ENCODE measurements at regions not wholly inside any gene's neighbourhood (a gene's known extent, or its start where the extent isn't known, plus 50 kb on each side); places are given as distances from the start of the nearest gene placed in this dataset.

DNA sequence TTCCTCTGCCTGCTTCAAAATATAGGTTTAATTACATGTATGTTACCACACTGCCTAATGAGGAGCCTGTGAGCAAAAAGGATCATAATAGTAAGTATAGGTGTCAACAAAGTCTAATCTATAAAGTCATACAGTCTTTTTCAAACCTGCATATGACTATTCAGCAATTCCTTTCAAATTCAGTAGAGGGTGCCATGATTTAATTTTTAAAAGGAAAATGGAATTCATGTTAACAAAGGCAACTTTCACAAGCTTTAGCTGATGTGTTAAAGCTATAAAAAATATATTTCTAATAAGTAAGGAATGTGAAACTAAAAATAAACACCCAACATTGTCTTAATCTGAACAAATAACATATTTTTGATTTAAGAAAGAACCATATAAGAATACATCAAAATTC, 52.1 kb downstream of the MPP7 start:
- DNase-seq (ENCODE audit: low spot score), result peak; percentile 69

DNA sequence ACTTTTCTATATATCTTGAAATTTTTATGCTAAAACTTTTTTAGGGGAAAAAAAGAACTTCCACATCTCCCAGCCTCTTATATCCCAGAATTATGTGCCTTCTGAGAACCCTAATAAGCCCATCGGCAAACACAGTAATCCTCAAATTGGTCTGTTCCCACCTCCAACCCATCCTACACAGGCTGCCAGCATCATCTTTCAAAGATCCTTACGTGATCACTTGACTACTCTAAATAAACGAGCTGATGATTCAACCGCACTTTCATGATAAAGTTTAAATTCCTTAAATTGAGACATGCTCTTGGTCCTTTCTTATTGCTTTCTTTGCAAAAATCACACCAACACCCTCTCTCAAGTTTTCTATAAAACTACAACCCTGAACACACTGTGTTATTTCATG, 52.5 kb downstream of the MPP7 start:
- no peak for DNase-seq (ENCODE audit: low spot score)

DNA sequence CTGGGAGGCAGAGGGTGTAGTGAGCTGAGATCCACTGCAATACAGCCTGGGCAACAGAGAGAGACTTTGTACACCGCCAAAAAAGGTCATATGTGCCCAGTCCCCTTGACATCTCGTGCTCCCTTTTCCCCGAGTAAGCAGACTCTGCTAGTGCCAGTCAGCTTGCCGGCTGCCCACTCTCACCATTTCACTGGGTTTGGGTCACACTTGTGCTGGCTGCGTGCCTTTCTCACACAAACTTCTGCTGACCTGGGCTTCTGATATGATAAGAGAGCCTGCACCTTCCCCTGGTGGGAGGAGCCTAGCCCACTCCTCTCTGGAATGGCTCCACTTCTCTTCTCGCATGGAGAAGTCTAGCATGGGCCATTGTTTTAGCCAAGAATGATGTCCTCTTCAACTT, 53.4 kb downstream of the MPP7 start:
- no peak for DNase-seq (ENCODE audit: low spot score)

DNA sequence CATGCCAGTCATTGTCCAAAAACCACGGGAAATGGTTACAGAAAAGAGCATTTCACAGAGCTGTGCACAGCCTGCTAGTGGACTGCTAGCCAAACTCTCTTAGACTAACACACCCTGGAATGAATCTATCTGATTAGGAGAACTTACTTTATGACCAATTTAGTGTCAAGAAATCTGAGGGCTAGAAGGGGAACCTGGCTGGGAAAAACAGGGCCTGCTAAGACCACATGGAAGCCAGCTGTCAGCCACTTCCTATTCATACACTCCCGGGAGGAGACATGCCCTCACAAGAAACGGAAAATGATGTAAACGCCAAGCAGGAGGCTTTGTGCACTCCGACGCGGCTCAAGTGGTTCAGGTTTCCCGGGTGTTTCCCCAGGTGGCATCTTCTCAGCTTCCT, 54.8 kb downstream of the MPP7 start:
- DNase-seq (ENCODE audit: low spot score), result no peak

DNA sequence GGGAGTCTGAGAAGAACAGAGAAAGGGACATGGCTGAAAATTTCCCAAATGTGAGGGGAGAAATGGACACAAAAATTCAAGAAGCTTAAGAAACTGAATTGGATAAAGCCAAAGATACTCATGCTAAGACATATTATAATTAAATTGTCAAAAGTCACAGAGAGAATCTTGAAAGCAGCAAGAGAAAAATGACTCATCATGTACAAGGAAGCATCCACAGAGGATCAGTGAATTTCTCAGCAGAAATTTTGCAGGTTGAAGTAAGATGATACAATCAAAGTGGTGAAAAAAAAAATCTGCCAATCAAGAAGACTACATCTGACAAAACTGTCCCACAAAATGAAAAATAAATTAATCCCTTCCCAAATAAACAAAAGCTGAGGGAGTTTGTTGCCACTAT, 56.8 kb downstream of the MPP7 start:
- DNase-seq (ENCODE audit: low spot score), result no peak

DNA sequence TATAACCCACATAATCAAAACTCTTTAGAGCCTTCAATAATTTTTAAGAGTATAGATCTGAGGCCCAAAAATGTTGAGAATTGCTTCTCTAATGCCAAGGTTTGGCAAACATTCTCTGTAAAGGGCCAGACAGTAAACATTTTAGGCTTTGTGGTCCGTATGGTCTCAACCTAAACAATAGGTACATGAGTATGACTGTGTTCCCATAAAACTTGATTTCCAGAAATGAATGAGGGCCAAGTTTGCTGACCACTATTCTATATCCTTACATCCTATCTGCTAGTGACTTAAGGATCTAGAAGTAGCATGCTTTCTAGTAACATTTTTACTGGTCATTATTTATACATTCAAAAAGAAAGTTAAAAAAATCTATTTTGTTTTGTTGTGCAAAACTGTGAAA, 58.9 kb downstream of the MPP7 start:
- DNase-seq (ENCODE audit: low spot score), result no peak

DNA sequence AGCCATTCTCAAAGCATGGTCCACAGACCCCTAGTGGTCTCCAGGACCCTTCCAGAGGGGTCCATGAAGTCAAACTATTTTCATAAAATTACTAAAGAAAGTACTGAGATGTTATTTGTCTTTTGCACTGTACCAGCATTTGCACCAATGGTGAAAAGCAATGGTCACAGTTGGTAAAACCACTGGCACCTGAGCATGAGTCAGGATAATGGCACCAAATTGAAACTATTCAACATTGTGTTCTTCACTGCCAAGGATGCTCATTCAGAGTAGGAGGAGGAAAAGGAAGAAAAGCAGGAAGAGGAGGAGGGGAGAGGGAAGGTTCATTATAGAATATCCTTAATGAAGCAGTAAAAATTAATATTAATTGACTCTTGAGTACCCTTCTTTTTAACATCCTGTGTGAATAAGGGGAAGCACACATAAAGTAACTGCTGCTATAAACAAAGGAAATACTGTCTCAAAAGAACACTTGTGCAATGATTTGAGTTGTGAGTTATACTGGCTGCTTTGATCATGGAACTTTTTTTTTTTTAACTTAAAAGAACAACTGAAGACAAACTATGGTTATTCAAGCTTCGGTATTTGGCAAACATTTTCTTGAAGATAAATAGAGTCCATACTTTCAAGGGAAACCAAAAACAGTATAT, 60.2 kb downstream of the MPP7 start:
- DNase-seq (ENCODE audit: low spot score), result no peak

DNA sequence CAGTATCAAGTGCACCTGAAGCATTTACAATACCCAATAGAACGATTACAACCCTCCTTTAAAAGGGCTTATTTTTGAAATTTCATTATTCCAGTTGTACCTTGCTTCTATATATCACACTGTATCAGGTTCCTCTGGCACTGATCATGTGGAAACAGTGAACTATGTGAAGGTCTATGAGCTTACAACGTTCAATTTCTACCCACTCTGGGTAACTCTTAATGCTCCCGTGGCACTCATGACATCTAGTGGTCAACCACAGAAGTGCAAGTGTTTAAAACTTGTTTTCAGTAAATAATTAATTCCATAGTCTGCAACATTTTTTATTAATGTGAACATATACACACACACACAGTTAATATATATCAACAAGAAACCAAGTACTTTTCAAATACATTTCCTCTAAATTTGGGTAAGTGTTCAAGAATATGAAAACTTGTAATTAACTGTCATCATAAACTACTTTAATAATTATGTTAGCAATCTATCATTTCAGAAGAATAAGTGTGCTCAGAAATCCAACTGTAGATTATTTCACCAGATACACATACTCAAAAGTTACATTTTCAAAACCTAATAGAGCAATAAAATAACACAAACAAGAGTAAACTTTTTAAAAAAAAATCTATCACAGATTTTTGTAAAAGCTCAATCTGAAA, 61.0 kb downstream of the MPP7 start:
- DNase-seq (ENCODE audit: low spot score), result peak; percentile 67

DNA sequence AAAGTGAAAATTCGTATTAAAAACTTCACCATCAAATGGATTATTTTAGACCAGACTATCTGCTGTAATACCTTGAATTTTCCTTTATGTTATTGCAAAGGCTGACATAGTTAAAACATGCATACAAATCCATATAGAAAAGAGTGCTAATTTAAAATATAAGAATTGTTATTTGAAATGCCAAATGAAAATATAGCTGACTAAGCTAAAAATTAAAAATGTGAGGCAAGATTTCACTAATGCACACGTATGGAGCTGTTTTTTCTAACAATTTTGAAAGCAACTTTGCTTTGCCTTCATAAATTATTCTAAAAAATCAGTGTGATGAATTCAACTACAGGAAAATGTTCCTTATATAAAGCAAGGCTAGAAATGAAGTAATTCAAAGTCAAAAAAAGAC, 62.5 kb downstream of the MPP7 start:
- no peak for DNase-seq (ENCODE audit: low spot score)

DNA sequence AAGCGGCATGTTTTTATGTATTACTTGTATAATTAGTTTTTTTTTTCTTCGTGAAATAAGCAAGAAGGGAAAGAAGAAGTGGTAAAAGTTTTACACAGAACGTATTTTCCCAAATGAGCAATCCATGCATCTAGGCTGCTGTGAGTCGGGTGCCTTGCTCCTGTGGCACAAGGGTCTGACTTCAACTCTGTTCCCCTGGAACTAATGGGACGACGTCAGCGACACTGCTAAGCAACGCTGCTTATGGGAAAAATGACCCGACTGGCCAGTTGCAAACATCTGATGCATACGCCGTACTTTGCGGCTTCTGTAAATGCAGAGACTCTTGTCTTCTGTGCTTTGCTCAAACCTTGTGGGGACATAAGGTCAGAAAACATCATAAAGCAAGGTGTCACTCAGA, 66.3 kb downstream of the MPP7 start:
- no peak for DNase-seq (ENCODE audit: low spot score)

DNA sequence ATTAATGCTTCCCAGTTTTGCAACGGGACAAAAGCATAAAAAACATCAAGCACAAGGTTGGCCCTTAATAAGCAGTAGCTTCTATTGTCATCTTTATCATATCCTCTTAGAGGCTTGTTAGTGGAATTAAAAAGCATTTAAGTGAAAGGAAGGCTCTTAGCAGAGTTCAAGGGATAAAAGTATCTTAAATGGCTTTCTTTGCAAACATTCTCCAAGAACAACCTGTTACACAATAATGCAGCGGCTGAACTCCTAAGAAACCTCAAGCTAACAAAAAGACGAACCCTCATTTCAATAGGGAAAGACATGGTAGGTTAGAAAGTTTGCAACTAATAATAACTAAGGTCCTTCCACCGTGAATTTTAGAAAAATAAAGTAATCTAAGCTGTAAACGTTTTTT, 82.1 kb downstream of the MPP7 start:
- no peak for DNase-seq (ENCODE audit: low spot score)

DNA sequence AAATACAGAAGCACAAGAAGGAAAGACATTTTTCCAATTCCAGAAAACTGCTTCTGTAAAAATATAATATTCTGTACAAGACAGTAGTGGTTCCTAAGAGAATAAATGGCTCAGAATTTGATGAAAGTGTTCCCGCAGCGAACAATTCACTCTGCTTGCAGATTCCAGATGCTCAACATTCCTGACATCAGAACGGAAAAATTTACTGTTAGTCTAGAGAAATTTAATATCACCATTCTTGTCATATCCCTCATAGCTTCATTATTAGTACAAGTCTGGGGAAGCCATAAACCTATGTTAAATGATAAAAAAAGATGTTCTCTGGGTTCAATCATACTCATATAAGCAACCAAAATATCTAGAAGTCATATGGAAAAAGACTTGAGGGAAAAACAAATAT, 83.6 kb downstream of the MPP7 start:
- no peak for DNase-seq (ENCODE audit: low spot score)

DNA sequence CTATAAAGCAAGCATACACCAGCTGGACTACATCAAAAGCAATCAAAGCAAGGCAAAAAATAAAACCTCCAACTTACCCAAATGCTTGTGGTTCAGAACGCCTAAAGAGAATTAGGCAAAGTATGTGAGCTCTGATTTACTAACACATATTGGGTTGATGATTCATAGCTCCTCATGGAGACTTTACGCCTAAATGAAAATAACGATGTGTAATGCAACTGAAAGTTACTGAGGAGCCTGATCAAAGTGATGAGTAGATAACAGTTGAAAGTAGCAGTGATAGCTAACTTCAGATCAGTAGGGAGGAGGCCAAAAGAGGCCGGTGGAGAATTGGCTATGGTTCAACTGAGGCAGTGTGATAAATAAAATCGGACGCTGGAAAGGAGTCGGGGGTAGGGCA, 85.0 kb downstream of the MPP7 start:
- DNase-seq (ENCODE audit: low spot score), result peak; percentile 59

DNA sequence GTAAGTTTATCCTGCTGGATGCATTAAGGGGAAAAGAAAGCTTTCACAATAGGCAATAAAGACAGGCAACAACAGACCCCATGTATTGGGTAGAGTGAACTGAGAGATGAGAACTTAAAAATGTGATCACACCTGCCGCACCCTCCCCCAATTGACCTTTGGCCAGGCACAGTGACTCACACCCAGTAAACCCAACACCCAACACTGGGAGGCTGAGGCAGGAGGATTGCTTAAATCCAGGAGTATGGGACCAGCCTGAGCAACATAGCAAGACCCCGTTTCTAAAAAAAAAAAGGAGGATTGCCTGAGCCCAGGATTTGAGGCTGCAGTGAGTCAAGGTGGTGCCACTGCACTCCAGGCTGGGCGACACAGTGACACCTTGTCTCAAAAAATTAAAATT, 86.9 kb downstream of the MPP7 start:
- DNase-seq (ENCODE audit: low spot score), result no peak

DNA sequence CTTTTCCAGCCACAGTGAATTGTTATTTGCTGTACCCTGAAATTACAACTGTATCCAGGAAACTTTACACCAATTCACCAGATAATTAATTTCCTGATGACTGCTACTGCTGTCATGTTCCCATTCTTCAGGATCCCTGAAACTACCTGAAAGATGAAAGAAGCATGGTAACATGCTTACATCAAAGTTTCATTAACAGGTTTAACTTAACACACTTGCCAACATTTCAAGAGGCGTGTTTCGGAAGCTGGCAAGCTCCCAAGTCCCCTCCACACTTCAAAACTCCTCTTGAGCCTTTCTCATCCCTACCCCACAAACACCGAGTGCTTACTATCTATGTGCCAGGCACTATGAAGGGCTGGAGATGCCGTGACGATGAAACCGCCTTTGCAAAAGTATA, 88.6 kb downstream of the MPP7 start:
- no peak for DNase-seq (ENCODE audit: low spot score)

DNA sequence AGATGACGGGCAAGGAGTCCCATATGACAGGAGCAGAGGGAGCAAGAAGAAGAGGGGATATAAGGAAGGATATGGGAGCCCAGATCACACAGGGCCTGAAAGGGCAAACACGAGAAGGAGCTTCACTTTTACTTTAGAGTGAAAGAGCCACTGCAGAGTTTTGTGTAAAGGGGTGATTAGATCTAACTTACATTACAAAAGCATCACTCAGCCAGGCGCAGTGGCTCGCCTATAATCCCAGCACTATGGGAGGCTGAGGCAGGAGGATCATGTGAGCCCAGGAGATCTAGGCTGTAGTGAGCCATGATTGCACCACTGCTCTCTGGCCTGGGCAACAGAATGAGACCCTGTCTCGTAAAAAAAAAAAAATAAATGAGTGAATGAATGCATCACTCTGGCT, 91.1 kb downstream of the MPP7 start:
- no peak for DNase-seq (ENCODE audit: low spot score)

DNA sequence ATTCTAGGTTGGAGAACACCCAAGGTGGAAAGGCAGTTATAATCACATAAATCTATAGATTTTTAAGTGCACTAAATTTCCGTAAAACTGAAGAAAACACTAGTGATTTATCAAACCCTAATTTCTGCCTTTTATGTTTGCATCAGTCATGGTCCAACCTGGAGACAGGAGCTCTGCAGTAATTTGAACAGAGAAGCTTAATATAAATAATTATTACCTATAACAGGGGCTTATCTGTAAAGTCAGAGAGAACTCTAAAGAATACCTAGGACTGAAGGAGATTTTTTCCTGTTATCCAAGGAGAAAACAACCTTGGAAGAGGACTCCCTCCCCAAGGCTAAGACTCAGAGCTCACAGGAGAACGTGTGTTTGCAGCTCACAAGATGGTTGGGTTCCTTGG, 95.1 kb downstream of the MPP7 start:
- DNase-seq (ENCODE audit: low spot score), result no peak

DNA sequence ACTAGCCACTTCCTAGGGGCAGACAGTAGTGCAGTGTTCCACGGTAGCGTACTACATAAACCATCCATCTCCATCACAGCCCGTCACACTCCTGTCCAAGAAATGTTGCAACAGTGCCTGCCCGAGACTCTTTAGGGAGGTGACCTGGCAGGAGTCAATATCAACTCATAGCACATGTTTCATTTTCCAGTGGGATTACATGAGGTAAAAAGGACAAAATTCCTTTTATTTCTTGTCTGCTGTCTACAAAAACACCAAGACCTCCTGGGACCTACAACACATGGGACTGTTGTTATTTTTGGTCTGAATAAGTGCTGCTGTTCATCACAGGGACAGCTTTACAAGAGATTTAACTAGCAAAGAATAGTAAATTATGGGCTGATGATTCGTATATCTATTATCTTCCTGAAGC, 99.9 kb downstream of the MPP7 start:
- DNase-seq (ENCODE audit: low spot score), result no peak

DNA sequence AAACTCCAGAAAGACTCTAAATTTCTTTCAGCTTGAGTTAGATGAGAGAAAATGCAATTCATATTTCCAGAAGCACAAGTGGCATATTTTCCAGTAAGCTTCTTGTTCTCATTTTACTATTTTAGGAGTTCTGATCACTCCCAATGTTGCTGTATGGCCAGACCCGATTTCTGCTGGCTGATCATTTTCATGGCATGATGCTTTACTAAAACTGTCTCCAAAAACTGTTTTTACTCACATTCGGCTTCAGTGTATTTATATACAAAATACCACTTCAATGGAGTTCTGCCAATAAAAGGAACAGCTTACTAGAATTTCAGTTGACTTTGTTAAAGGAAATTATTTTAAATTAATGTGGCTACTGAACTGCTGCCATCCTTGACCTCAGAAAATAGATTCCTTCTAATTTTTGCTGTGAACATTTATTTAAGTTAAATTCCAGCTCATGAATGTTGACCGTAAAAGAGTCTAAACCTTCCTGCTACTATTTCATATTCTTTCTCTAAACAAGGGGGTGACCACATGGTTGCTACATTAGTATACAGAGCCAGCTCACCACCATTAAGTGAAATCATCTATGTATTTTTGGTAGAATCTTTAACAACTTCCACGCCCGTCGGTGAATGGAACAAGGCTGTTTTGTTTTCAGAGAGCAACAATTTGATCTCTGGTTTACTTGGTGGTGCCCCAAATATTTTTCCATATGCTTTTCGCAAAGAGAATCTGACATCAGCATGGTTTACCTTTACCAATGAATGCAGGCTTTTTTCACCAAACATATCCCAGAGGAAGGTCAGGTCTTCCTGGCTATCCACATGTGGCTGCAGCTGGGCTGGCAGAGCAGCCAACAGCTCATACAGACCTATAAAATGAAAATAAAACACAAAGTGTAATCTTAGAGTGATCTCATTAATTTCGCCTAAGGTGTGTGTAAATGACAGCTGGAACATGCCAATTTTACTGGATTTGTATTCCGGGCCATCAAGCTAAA, 101.2 kb downstream of the MPP7 start:
- DNase-seq (ENCODE audit: low spot score), result no peak

DNA sequence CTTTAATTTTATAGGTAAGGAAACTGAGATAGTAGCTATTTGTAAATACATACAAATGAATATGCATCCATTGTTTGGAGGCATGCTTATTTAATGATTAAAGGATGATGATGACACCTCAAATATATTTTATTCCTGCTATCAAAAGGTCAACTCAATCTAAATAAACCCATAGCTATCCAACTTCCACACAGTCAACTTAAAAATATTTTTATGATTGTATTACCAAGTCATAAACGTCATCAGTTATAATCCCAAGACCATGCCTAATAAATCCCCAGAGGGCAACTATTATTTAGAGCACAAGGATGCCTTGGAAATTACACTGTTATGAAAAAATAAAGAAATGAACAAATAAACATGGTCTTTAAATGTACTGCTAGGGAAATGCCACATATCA, 102.1 kb downstream of the MPP7 start:
- DNase-seq (ENCODE audit: low spot score), result no peak

DNA sequence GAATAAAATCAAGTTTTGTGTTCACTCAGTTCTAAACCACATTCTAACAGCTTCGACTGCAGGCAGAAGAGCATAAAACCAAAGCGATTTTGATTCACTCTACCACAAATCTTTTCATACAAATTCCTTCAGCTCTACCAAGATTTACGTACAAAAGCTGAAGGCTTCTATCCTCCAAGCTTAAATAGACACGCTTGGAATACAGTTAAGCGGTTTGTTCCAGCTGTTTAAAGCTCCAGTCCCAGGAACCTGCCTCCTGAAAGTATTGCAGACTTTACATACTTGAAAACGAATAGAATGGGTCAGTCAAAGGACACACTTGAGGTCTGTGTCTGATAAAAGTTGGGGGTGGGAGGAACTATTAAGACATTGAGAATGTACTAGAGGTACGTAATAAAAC, 102.9 kb downstream of the MPP7 start:
- DNase-seq (ENCODE audit: low spot score), result no peak

DNA sequence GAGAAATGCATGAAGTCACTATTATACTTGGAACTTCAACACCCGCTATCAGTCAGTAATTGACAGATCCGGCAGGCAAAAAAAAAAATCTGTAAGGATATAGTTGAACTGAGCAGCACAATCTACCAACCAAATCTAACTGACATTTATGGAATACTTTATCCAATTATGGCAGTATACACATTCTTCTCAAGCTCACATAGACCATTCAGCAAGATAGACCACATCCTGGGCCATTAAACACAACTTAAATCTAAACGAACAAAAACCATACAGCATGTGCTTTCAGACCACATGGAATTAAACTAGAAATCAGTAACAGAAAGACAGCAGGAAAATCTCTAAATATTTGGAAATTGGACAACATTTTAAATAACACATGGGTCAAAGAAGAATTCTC, 112.7 kb downstream of the MPP7 start:
- no peak for DNase-seq (ENCODE audit: low spot score)

DNA sequence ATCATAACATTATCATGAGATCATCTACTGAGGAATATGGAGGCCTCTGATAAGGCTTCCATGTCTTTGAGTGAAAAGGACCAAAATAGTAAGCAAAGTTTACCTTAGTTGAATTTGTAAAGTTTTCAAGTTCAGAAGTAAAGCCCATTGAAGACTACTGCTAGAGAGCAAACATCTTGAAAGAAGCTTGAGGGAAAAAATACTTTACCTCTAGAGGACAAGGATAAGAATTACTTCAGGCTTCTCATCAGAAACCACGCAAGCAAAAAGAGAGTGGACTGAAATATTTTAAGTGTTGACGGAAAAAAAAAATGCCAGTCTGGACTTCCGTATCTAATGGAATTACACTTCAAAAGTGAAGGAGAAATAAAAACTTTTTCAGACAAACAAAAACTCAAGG, 114.3 kb downstream of the MPP7 start:
- DNase-seq (ENCODE audit: low spot score), result no peak
